ENCODE measurements at regions not wholly inside any gene's neighbourhood (a gene's known extent, or its start where the extent isn't known, plus 50 kb on each side); places are given as distances from the start of the nearest gene placed in this dataset.

DNA sequence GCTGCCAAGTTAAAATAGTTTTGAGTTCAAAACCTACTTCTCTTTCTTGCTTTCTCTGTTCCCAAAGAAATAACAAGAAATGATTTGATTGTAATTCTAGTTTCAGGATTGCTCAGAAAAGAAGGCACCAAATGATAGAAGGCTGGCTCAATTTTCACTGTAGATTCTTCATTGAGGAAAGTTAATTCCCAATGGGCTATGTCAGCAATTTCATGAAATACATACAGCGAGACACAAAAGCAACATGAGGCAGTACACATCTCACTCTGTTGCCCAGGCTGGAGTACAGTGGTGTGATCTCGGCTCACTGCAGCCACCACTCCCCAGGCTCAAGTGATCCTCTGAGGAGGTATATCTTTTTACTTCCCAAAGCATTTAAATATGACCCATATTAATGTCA, 1659.9 kb upstream of the C9orf72 start:
- no peak for DNase-seq (ENCODE audit: low read depth, low spot score)
- Histone ChIP-seq H4K20me1 (ENCODE audit: control insufficient read depth, extremely low read depth, insufficient read depth, low read length) (no peaks in the 10 kb centered on the region), H2AFZ (ENCODE audit: control insufficient read depth, low read length) (no peak overlapping the region), H3K4me3 (ENCODE audit: control insufficient read depth in 2 of 3, extremely low read depth in 1 of 3, insufficient read depth in 2 of 3, low read depth in 1 of 3, low read length in 3 of 3) (no peak overlapping the region), H3K4me2 (ENCODE audit: control insufficient read depth, extremely low read depth, insufficient read depth, low read depth, low read length) (no peak overlapping the region), H3K4me1 (ENCODE audit: control insufficient read depth, extremely low read depth, insufficient read depth, low read length) (no peaks in the 10 kb centered on the region), H3K9me1 (ENCODE audit: control insufficient read depth, extremely low read depth, insufficient read depth, low read length) (no peaks in the 10 kb centered on the region), H3K79me2 (ENCODE audit: control insufficient read depth, insufficient read depth, low read length) (no peaks in the 10 kb centered on the region), H3K9me3 (ENCODE audit: control insufficient read depth, low read depth, low read length) (no peaks in the 10 kb centered on the region), H3K9ac (ENCODE audit: control insufficient read depth, extremely low read depth, insufficient read depth, low read length) (no peak overlapping the region), H3K36me3 (ENCODE audit: control insufficient read depth in 2 of 2, extremely low read depth in 1 of 2, insufficient read depth in 2 of 2, low read length in 2 of 2) (no peaks in the 10 kb centered on the region), H3K27me3 (ENCODE audit: control insufficient read depth, extremely low read depth, insufficient read depth, low read length) (no peaks in the 10 kb centered on the region), H3K27ac (ENCODE audit: control insufficient read depth, insufficient read depth, low read length) (no peak overlapping the region)
- dilution Hi-C loops (cut with MboI; ENCODE audit: extremely low pct_ligation_motif_present, low sequenced_read_pairs), result no loop called here
- no peak for FAIRE-seq
- TF ChIP-seq, protein P1, sequence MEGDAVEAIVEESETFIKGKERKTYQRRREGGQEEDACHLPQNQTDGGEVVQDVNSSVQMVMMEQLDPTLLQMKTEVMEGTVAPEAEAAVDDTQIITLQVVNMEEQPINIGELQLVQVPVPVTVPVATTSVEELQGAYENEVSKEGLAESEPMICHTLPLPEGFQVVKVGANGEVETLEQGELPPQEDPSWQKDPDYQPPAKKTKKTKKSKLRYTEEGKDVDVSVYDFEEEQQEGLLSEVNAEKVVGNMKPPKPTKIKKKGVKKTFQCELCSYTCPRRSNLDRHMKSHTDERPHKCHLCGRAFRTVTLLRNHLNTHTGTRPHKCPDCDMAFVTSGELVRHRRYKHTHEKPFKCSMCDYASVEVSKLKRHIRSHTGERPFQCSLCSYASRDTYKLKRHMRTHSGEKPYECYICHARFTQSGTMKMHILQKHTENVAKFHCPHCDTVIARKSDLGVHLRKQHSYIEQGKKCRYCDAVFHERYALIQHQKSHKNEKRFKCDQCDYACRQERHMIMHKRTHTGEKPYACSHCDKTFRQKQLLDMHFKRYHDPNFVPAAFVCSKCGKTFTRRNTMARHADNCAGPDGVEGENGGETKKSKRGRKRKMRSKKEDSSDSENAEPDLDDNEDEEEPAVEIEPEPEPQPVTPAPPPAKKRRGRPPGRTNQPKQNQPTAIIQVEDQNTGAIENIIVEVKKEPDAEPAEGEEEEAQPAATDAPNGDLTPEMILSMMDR (optimal IDR thresholded peaks at IDR 0.05 in 1 of 3, IDR thresholded peaks at IDR 0.05 in 1 of 3, conservative IDR thresholded peaks at IDR 0.05 in 1 of 3; ENCODE audit: extremely low read depth in 1 of 3, insufficient read depth in 2 of 3, low read length in 3 of 3), result no peak
- no peak for TF ChIP-seq EZH2 (IDR thresholded peaks at IDR 0.05; ENCODE audit: low read length)

- Histone ChIP-seq H3K27me3 (ENCODE audit: control insufficient read depth, extremely low read depth, insufficient read depth, low read length) (no peaks in the 10 kb centered on the region), H3K9me1 (ENCODE audit: control insufficient read depth, extremely low read depth, insufficient read depth, low read length) (no peaks in the 10 kb centered on the region), H4K20me1 (ENCODE audit: control insufficient read depth, extremely low read depth, insufficient read depth, low read length) (no peaks in the 10 kb centered on the region), H3K27ac (ENCODE audit: control insufficient read depth, insufficient read depth, low read length) (no peak overlapping the region), H3K79me2 (ENCODE audit: control insufficient read depth, insufficient read depth, low read length) (no peaks in the 10 kb centered on the region), H3K4me2 (ENCODE audit: control insufficient read depth, extremely low read depth, insufficient read depth, low read depth, low read length) (no peak overlapping the region), H3K9ac (ENCODE audit: control insufficient read depth, extremely low read depth, insufficient read depth, low read length) (no peak overlapping the region), H2AFZ (ENCODE audit: control insufficient read depth, low read length) (no peak overlapping the region), H3K36me3 (ENCODE audit: control insufficient read depth in 2 of 2, extremely low read depth in 1 of 2, insufficient read depth in 2 of 2, low read length in 2 of 2) (no peaks in the 10 kb centered on the region), H3K9me3 (ENCODE audit: control insufficient read depth, low read depth, low read length) (no peaks in the 10 kb centered on the region), H3K4me3 (ENCODE audit: control insufficient read depth in 2 of 3, extremely low read depth in 1 of 3, insufficient read depth in 2 of 3, low read depth in 1 of 3, low read length in 3 of 3) (no peak overlapping the region), H3K4me1 (ENCODE audit: control insufficient read depth, extremely low read depth, insufficient read depth, low read length) (no peaks in the 10 kb centered on the region)
- FAIRE-seq, result no peak
- dilution Hi-C loops (cut with MboI; ENCODE audit: extremely low pct_ligation_motif_present, low sequenced_read_pairs), result no loop called here
- DNase-seq (ENCODE audit: low read depth, low spot score), result no peak
- TF ChIP-seq EZH2 (IDR thresholded peaks at IDR 0.05; ENCODE audit: low read length), result no peak
- TF ChIP-seq, protein P1 (optimal IDR thresholded peaks at IDR 0.05 in 1 of 3, IDR thresholded peaks at IDR 0.05 in 1 of 3, conservative IDR thresholded peaks at IDR 0.05 in 1 of 3; ENCODE audit: extremely low read depth in 1 of 3, insufficient read depth in 2 of 3, low read length in 3 of 3), result no peak
These were observed 1668.0 kb upstream of the C9orf72 start for GRCh38 chr9:29241320-29241719.

Data from keratinocyte (primary cell).